OCI-LY3 (cell line): ENCODE measurements at regions not wholly inside any gene's neighbourhood (a gene's known extent, or its start where the extent isn't known, plus 50 kb on each side); places are given as distances from the start of the nearest gene placed in this dataset.

ENCODE experiments used
- H2AFZ ChIP-seq: fragments of 200-600, 300-600 bp; shearing (Covaris generic); 2 replicates; pipeline ENCODE4 v1.6.0; 2014; ENCODE audit warnings: antibody characterized with exemption, low read depth, low read length
- H3K27ac ChIP-seq: fragments of 200-600, 300-600 bp; sonication (generic); 2 replicates; pipeline ENCODE4 v1.5.1; 2014; ENCODE audit warnings: mild to moderate bottlenecking, low read length, moderate library complexity, mixed read lengths
- H3K27me3 ChIP-seq: fragments of 200-600, 300-600 bp; sonication (generic); 2 replicates; pipeline ENCODE4 v1.6.1; 2014; ENCODE audit warnings: low read depth, low read length, mixed read lengths
- H3K36me3 ChIP-seq: fragments of 200-600, 300-600 bp; sonication (generic); replicated peaks from 2 replicates; pipeline ENCODE3; 2014; ENCODE audit warnings: low read depth, low read length, mixed read lengths
- H3K4me1 ChIP-seq: fragments of 300-600, 200-600 bp; sonication (generic); 2 replicates; pipeline ENCODE4 v1.6.1; 2014; ENCODE audit warnings: low read length, mixed read lengths
- H3K4me2 ChIP-seq: fragments of 200-600, 300-600 bp; sonication (generic); 2 replicates; pipeline ENCODE4 v1.6.1; 2014; ENCODE audit warnings: low read length, mixed read lengths
- H3K4me3 ChIP-seq: fragments of 300-600, 200-600 bp; sonication (generic); 2 replicates; pipeline ENCODE4 v1.5.1; 2014; ENCODE audit warnings: antibody characterized with exemption, mild to moderate bottlenecking, low read length, moderate library complexity
- H3K79me2 ChIP-seq: fragments of 300-600, 200-600 bp; shearing (Covaris generic); 2 replicates; pipeline ENCODE4 v1.6.1; 2014; ENCODE audit warnings: mild to moderate bottlenecking, low read length, mixed read lengths
- H3K9ac ChIP-seq: fragments of 300-600, 200-600 bp; shearing (Covaris generic); 2 replicates; pipeline ENCODE4 v1.6.0; 2014; ENCODE audit warnings: mild to moderate bottlenecking, low read length, moderate library complexity
- H3K9me3 ChIP-seq: fragments of 200-600, 300-600 bp; shearing (Covaris generic); 2 replicates; pipeline ENCODE4 v1.6.1; 2014; ENCODE audit warnings: low read length, mixed read lengths; ENCODE audit not compliant: insufficient read depth
- H4K20me1 ChIP-seq: fragments of 200-600, 300-600 bp; sonication (generic); 2 replicates; pipeline ENCODE4 v1.6.1; 2016; ENCODE audit warnings: low read length, mixed read lengths; ENCODE audit not compliant: insufficient read depth
- EZH2phosphoT487 ChIP-seq: fragments of 200-600 bp; shearing (Covaris generic); IDR thresholded peaks from 2 replicates; pipeline ENCODE4 v1.6.1; 2018; ENCODE audit warnings: antibody characterized with exemption, mixed run types, low read depth
- TF ChIP-seq, protein P1 (sequence below): fragments of 200-600, 300-600 bp; sonication (generic); IDR thresholded peaks from 2 replicates; pipeline ENCODE4 v1.5.1; 2014; ENCODE audit warnings: antibody characterized with exemption, low read length, low read depth

DNA sequence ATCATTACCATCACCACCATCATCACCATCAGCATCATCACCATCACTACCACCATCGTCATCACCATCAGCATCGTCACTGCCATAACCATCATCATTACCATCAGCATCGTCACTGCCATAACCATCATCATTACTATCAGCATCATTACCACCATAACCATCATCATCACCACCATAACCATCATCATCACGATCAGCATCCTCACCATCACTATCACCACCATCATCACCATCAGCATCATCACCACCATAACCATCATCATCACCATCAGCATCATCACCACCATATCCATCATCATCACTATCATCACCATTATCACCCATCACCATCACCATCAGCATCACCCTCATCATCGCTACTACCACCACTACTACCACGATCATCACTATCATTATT is 493.9 kb upstream of the TBX3 start:
- H3K9ac ChIP-seq, result no peak overlapping the region
- no peak for TF ChIP-seq EZH2phosphoT487
- TF ChIP-seq, protein P1, sequence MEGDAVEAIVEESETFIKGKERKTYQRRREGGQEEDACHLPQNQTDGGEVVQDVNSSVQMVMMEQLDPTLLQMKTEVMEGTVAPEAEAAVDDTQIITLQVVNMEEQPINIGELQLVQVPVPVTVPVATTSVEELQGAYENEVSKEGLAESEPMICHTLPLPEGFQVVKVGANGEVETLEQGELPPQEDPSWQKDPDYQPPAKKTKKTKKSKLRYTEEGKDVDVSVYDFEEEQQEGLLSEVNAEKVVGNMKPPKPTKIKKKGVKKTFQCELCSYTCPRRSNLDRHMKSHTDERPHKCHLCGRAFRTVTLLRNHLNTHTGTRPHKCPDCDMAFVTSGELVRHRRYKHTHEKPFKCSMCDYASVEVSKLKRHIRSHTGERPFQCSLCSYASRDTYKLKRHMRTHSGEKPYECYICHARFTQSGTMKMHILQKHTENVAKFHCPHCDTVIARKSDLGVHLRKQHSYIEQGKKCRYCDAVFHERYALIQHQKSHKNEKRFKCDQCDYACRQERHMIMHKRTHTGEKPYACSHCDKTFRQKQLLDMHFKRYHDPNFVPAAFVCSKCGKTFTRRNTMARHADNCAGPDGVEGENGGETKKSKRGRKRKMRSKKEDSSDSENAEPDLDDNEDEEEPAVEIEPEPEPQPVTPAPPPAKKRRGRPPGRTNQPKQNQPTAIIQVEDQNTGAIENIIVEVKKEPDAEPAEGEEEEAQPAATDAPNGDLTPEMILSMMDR, result no peak
- H3K79me2 ChIP-seq, result no peaks in the 10 kb centered on the region
- no peaks in the 10 kb centered on the region for H3K4me1 ChIP-seq
- H3K27ac ChIP-seq, result no peak overlapping the region
- no peaks in the 10 kb centered on the region for H3K36me3 ChIP-seq
- H3K4me3 ChIP-seq, result no peak overlapping the region
- H2AFZ ChIP-seq, result no peak overlapping the region
- H4K20me1 ChIP-seq, result no peaks in the 10 kb centered on the region
- no peak overlapping the region for H3K4me2 ChIP-seq
- H3K27me3 ChIP-seq, result peaks cover 3% of the 10 kb centered on the region; the same call in 1 of the 2 replicates
- H3K9me3 ChIP-seq, result no peaks in the 10 kb centered on the region

DNA sequence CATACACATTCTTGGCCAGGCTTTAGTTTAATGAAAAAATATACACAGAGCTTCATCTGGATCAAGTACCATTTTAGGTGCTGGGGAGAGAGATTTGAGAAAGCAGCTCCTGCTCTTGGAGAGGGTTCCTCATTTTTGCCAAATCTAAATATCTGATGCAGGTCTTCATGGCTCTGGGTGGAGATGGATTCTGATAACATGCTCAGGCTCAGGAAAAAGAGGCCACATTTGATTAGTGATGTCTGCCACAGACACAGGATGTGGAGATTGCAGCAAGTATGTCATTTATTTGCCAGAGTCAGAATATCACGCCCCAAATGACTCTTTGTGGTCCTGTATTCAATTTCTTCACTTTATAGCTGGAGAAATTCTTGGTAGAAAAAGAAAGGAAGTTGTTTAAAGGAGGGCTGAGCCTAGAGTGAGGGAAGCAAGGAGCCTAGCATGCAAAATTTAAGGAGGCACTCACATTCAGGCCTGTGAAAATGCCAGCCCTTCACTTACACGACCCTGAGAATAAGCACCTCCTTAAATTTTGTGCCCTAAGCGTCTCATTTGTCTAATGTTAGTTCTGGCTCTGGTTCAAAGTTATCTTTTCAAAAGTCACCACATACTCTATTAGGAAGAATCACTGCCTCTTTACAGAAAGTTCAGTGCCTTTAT is 492.9 kb upstream of the TBX3 start:
- H3K9me3 ChIP-seq, result no peaks in the 10 kb centered on the region
- H2AFZ ChIP-seq, result no peak overlapping the region
- no peaks in the 10 kb centered on the region for H4K20me1 ChIP-seq
- peaks cover 3% of the 10 kb centered on the region; the same call in 1 of the 2 replicates for H3K27me3 ChIP-seq
- no peak overlapping the region for H3K9ac ChIP-seq
- no peak overlapping the region for H3K27ac ChIP-seq
- H3K79me2 ChIP-seq, result no peaks in the 10 kb centered on the region
- no peaks in the 10 kb centered on the region for H3K4me1 ChIP-seq
- no peak overlapping the region for H3K4me3 ChIP-seq
- H3K4me2 ChIP-seq, result no peak overlapping the region
- H3K36me3 ChIP-seq, result no peaks in the 10 kb centered on the region
- TF ChIP-seq, protein P1, result no peak
- no peak for TF ChIP-seq EZH2phosphoT487

DNA sequence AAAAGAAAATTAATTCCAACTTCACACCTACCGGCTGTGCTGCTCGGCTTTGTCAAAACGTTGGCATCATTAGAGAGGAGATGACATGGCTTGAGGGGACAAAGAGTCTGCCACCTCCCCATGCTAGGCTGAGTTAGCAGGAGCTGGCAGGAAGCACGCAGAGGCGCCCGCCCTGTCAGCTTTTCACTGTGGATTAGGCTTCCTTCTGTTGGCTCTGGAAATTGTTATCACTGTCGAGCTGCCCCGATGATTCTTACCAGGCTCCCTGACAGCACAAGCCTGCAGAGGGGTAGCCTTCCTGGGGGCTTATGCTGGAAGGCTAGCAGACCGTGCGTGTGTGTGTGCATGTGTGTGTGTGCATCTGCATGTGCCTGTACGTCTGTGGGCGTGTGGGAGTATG is 490.9 kb upstream of the TBX3 start:
- Histone ChIP-seq H3K9me3 (no peaks in the 10 kb centered on the region), H3K27me3 (peaks cover 3% of the 10 kb centered on the region; the same call in 1 of the 2 replicates), H4K20me1 (no peaks in the 10 kb centered on the region), H3K4me1 (no peaks in the 10 kb centered on the region), H2AFZ (no peak overlapping the region), H3K36me3 (no peaks in the 10 kb centered on the region), H3K9ac (no peak overlapping the region), H3K27ac (no peak overlapping the region), H3K4me3 (no peak overlapping the region), H3K79me2 (no peaks in the 10 kb centered on the region), H3K4me2 (no peak overlapping the region)
- TF ChIP-seq, protein P1, result no peak
- no peak for TF ChIP-seq EZH2phosphoT487

DNA sequence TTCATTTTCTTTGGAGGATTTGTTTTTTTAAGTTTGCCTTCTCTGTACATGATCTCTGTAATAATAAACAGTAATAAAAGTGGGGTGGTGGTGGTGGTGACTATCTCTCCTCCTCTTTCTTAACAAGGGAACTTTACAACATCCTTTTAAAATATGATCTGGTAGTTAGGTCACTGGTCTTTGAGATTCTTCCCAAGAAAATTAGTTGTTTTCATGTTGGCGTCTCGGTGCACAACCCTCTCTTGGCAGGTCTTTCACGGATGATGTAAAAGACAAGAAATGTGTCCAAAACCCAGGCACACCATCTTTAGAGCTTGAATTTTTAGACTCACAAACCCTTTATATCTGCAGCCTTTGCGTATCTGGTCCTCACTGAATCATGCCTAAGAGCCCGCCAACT is 488.5 kb upstream of the TBX3 start:
- H3K9ac ChIP-seq, result no peak overlapping the region
- H4K20me1 ChIP-seq, result no peaks in the 10 kb centered on the region
- TF ChIP-seq EZH2phosphoT487, result no peak
- TF ChIP-seq, protein P1, result no peak
- H3K27ac ChIP-seq, result no peak overlapping the region
- H3K36me3 ChIP-seq, result no peaks in the 10 kb centered on the region
- no peaks in the 10 kb centered on the region for H3K4me1 ChIP-seq
- H3K9me3 ChIP-seq, result no peaks in the 10 kb centered on the region
- no peak overlapping the region for H3K4me2 ChIP-seq
- no peak overlapping the region for H3K4me3 ChIP-seq
- H3K79me2 ChIP-seq, result no peaks in the 10 kb centered on the region
- H2AFZ ChIP-seq, result no peak overlapping the region
- peaks cover 4% of the 10 kb centered on the region; the same call in 1 of the 2 replicates for H3K27me3 ChIP-seq
